ENCODE measurements at regions not wholly inside any gene's neighbourhood (a gene's known extent, or its start where the extent isn't known, plus 50 kb on each side); places are given as distances from the start of the nearest gene placed in this dataset.

- TF ChIP-seq CTCF (IDR thresholded peaks at IDR 0.05; ENCODE audit: poor library complexity, severe bottlenecking) (no peak), EZH2 (IDR thresholded peaks at IDR 0.05; ENCODE audit: borderline replicate concordance, insufficient read depth, low read length, poor library complexity, severe bottlenecking) (no peak)
Observed at GRCh38 chr16:75820672-75821071, 94.4 kb upstream of the CPHXL start.

All from neural cell (in vitro differentiated cells).